GM10248 (cell line): ENCODE measurements at regions not wholly inside any gene's neighbourhood (a gene's known extent, or its start where the extent isn't known, plus 50 kb on each side); places are given as distances from the start of the nearest gene placed in this dataset.

Source experiments
- CTCF ChIA-PET: fragments of 300-600 bp; sonication (Branson Sonifier 250); formaldehyde crosslinking; extraction: SDS; loops from one replicate; lab custom pipeline; 2021; ENCODE audit warnings: antibody characterized with exemption; lab: Yijun Ruan, JAX
- POLR2A ChIA-PET: fragments of 350-650 bp; sonication (Branson Sonifier 250); formaldehyde crosslinking; extraction: SDS; loops from one replicate; lab custom pipeline; 2020; ENCODE audit warnings: antibody characterized with exemption; lab: Yijun Ruan, JAX
- DNase-seq: peaks from one replicate; pipeline ENCODE4 v3.0.0; 2012; ENCODE audit errors: extremely low spot score
- TF ChIP-seq, protein P1 (sequence below): IDR thresholded peaks from 2 replicates; pipeline ENCODE4 v1.5.1; 2012; ENCODE audit warnings: mild to moderate bottlenecking, low read depth; ENCODE audit errors: extremely low read depth, missing control alignments, control extremely low read depth

DNA sequence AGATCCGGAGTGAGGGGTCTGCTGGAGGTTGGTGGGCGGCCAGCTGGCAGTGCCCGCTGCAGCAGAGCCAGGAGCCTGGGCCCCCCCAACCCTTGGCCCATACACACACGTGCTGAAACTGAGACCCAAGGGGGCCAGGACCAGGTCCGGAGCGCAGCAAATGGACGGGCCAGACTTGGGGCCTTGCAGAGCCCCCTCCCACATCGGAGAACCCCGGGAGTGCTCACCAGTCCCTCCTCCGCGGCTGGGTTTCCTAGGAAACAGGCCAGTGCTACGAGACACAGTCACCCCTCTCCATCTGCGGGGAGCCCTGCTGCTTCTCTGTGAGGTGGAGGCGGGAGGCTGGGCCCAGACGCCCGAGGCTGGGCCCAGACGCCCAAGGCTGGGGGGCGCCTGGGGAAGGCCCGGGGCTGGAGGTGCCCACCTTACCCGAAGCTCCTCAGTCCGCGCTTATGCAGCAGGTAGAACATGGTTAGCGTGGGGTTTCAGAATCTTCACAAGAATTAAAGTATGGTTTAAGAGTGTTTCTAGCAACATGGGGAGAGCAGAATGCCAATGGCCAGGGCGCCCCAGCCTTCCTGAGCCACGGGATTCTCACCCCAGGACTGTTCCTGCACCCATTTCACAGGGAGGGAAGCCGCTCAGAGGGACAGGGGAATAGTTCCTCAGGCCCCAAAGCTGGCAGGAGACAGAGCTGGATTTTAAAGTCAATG is 135.0 kb upstream of the PRR20G start:
- CTCF ChIA-PET, result interaction anchor here (5.8 kb wide), 1 partner anchor 32 kb away, joined by 16 read pairs; no protein-coding TSS in a partner anchor
- POLR2A ChIA-PET, result no interaction called here
- TF ChIP-seq, protein P1, sequence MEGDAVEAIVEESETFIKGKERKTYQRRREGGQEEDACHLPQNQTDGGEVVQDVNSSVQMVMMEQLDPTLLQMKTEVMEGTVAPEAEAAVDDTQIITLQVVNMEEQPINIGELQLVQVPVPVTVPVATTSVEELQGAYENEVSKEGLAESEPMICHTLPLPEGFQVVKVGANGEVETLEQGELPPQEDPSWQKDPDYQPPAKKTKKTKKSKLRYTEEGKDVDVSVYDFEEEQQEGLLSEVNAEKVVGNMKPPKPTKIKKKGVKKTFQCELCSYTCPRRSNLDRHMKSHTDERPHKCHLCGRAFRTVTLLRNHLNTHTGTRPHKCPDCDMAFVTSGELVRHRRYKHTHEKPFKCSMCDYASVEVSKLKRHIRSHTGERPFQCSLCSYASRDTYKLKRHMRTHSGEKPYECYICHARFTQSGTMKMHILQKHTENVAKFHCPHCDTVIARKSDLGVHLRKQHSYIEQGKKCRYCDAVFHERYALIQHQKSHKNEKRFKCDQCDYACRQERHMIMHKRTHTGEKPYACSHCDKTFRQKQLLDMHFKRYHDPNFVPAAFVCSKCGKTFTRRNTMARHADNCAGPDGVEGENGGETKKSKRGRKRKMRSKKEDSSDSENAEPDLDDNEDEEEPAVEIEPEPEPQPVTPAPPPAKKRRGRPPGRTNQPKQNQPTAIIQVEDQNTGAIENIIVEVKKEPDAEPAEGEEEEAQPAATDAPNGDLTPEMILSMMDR, result no peak
- DNase-seq, result no peak

DNA sequence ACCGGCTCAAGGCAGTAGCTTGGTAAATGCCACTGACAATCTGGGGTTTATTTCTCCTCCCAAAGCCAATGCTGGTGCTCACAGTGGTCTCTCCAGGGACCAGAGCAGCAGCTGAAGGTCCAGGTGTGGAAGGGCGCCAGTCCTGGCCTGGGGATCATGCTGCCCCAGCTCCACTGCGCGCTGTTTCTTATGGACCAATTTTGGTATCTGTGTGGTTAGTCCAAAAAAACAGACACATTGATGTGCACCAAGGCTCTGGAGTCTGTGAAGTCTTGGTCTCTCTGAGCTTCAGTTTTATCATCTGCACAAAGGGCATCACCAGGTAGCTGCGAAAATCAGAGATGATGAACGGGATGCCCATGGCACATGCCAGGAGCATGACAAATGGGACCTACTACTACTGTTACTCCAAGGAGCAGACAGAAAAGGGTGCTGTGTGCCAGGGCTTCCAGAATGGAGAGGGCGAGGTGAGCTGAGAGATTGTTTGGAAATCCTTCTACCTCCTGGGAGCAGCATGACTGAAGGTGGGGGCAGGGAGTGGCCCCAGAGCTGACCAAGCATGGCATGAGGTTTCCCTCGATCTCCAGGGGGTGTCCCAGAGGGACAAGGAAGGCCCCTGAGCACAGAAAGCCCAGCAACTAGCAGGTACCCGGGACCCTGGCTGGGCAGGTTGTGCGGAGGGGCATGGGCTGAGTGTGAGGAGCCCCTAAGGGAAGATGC is 134.3 kb upstream of the PRR20G start:
- ChIA-PET POLR2A (no interaction called here), CTCF (interaction anchor here (5.8 kb wide), 1 partner anchor 33 kb away, joined by 16 read pairs; no protein-coding TSS in a partner anchor)
- TF ChIP-seq, protein P1, result no peak
- DNase-seq, result no peak

DNA sequence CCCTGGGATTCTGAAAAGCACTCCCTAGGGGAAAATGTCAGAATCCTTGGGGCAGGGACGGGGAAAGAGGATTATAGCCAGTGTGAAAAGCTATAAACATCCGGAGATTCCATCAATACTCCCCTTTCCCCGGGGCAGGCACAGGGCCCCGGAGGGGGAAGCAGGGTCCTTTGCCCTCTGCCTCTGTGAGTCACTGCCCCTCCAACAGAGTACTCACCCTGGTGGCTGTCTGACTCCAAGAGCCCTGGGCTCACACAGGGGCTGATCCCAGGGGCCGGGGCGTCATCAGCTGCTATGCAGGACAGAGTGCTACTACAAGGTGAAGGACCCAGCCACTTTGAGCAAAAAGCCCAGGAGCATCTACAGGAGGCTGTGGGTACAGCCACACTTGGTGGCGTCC is 133.0 kb upstream of the PRR20G start:
- ChIA-PET POLR2A (no interaction called here), CTCF (interaction anchor here (1.0 to 5.8 kb wide), 2 partner anchors 27 to 34 kb away, joined by 3 to 16 read pairs; no protein-coding TSS in a partner anchor)
- no peak for DNase-seq
- TF ChIP-seq, protein P1, result no peak

DNA sequence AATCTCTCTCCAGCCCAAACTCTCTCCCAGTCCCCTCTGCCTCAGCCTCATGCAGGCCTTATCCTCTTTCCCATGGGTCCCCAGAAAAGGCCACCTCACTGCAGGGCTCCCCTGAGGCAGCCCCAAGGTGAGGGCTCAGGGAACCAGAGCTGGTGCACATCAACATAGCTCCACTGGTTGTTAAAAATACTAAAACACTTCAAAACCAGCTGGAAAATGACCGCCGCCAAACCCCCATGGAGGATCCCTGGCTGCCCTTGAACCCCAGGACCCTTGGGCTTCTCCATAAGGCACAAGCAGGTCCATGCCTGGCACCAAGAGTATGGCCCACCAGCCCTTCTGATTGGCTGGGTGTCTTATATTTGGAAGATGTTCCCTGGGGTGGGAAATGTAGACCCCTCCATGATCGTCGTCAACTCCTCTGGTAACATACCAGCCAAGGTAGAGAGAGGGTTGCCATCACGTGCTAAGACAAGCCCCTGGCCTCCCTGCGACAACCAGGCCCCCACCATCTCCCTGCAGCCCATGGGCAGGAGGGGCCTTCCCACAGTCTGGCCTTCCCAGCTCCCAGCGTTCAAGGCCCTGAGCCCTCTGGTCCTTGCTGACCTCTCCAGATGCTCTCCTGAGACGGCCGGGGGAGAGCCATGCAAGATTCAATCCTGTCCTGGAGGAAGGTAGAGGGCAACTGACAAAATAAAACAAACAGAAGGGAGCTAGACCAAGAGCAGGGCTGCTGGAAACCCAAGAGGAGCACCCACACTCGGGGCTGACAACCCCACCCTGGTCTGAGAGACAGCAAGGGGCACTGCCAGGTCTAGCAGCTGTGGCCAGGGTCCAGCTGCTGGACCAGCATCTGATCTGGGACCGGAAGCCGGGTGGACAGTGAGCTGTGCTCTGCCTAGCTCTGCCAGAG is 132.1 kb upstream of the PRR20G start:
- DNase-seq, result no peak
- TF ChIP-seq, protein P1, result no peak
- POLR2A ChIA-PET, result no interaction called here
- CTCF ChIA-PET, result interaction anchor here (1.0 to 5.8 kb wide), 3 partner anchors 27 to 53 kb away, joined by 3 to 16 read pairs (median 3); no protein-coding TSS in a partner anchor

DNA sequence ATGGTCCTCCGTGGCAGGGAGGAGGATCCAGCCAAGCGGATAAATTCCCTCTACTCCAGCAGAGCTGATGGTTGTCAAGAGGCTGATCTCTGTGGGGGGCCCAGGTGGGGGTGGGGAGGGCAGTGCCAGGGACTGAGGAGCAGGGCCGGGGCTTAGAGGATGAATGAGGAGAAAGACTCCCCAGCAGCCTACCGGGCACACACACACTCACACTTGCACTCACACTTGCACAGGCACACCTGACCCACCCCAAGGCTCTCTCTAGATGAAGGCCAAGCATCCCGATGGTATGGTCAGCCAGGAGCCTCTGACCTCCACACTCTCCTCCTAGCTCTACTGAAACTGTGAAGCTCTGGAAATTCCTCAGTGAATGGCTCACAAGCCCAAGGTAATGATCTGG is 131.3 kb upstream of the PRR20G start:
- POLR2A ChIA-PET, result no interaction called here
- CTCF ChIA-PET, result interaction anchor here (1.3 to 5.8 kb wide), 2 partner anchors 36 to 54 kb away, joined by 3 to 16 read pairs; no protein-coding TSS in a partner anchor
- TF ChIP-seq, protein P1, result no peak
- no peak for DNase-seq
